ENCODE measurements at regions not wholly inside any gene's neighbourhood (a gene's known extent, or its start where the extent isn't known, plus 50 kb on each side); places are given as distances from the start of the nearest gene placed in this dataset.

GRCh38 chr6:81450180-81450579 is 302.3 kb downstream of the TENT5A start:
- peak in 1 of 5 experiments; percentile 11 for TF ChIP-seq CTCF (IDR thresholded peaks at IDR 0.05)
- no peak for TF ChIP-seq EP300 (IDR thresholded peaks at IDR 0.05; ENCODE audit: low read depth)
- in situ Hi-C loops (cut with MboI; ENCODE audit: low pct_ligation_motif_present in 1 of 4, low pct_unique_long_range_greater_than_20kb in 1 of 4, low sequenced_read_pairs in 3 of 4) = no loop called here
- Histone ChIP-seq H3K27me3 (no peaks in the 10 kb centered on the region), H3K36me3 (no peaks in the 10 kb centered on the region), H3K4me1 (no peaks in the 10 kb centered on the region), H3K4me3 (no peak overlapping the region), H3K27ac (no peak overlapping the region), H3K9me3 (no peaks in the 10 kb centered on the region)
- WGBS, 2 donors (ENCODE audit: low coverage in 1 of 2) = 42 to 54% methylated on average over 2 of the region's 2 CpGs
- intact Hi-C loops (cut with DNase I; ENCODE audit: low total_unique reads) = no loop called here
- DNase-seq = peak; percentile 24

- TF ChIP-seq POLR2AphosphoS5 (IDR thresholded peaks at IDR 0.05) (no peak), CTCF (IDR thresholded peaks at IDR 0.05) (no peak), POLR2A (IDR thresholded peaks at IDR 0.05) (no peak), EP300 (IDR thresholded peaks at IDR 0.05; ENCODE audit: low read depth) (no peak)
- H3K27ac ChIP-seq = no peak overlapping the region
- H3K4me3 ChIP-seq = no peak overlapping the region
- in situ Hi-C loops (cut with MboI; ENCODE audit: low pct_ligation_motif_present in 1 of 4, low pct_unique_long_range_greater_than_20kb in 1 of 4, low sequenced_read_pairs in 3 of 4) (no loop called here), intact Hi-C loops (cut with DNase I; ENCODE audit: low total_unique reads) (no loop called here)
- no peaks in the 10 kb centered on the region for H3K36me3 ChIP-seq
- H3K4me1 ChIP-seq = no peaks in the 10 kb centered on the region
- no peak for DNase-seq
- no peaks in the 10 kb centered on the region for H3K27me3 ChIP-seq
- no peaks in the 10 kb centered on the region for H3K9me3 ChIP-seq
- WGBS, 2 donors (ENCODE audit: low coverage in 1 of 2) = 59 to 80% methylated on average over 1 of the region's 1 CpG
These were observed 306.0 kb downstream of the TENT5A start for GRCh38 chr6:81446509-81446908.

- WGBS, 2 donors (ENCODE audit: low coverage in 1 of 2) = 52 to 87% methylated on average over 2 of the region's 2 CpGs
- no peak overlapping the region for H3K4me3 ChIP-seq
- TF ChIP-seq POLR2A (IDR thresholded peaks at IDR 0.05) (no peak), POLR2AphosphoS5 (IDR thresholded peaks at IDR 0.05) (no peak), EP300 (IDR thresholded peaks at IDR 0.05; ENCODE audit: low read depth) (no peak), CTCF (IDR thresholded peaks at IDR 0.05) (no peak)
- in situ Hi-C loops (cut with MboI; ENCODE audit: low pct_ligation_motif_present in 1 of 4, low pct_unique_long_range_greater_than_20kb in 1 of 4, low sequenced_read_pairs in 3 of 4) = no loop called here
- intact Hi-C loops (cut with DNase I; ENCODE audit: low total_unique reads) = no loop called here
- H3K36me3 ChIP-seq = no peaks in the 10 kb centered on the region
- H3K27me3 ChIP-seq = no peaks in the 10 kb centered on the region
- no peak for DNase-seq
- H3K9me3 ChIP-seq = peaks cover 24 to 25% of the 10 kb centered on the region in 2 donors
- no peak overlapping the region for H3K27ac ChIP-seq
- H3K4me1 ChIP-seq = no peaks in the 10 kb centered on the region
These were observed 313.1 kb downstream of the TENT5A start for GRCh38 chr6:81439417-81439816.

GRCh38 chr6:81436990-81437389 is 315.5 kb downstream of the TENT5A start:
- TF ChIP-seq CTCF (IDR thresholded peaks at IDR 0.05) (no peak), POLR2AphosphoS5 (IDR thresholded peaks at IDR 0.05) (no peak)
- Histone ChIP-seq H3K36me3 (no peaks in the 10 kb centered on the region), H3K9me3 (peaks cover 24 to 25% of the 10 kb centered on the region in 2 donors), H3K4me1 (no peaks in the 10 kb centered on the region), H3K4me3 (no peak overlapping the region), H3K27me3 (no peaks in the 10 kb centered on the region), H3K27ac (no peak overlapping the region)
- in situ Hi-C loops (cut with MboI; ENCODE audit: low pct_ligation_motif_present in 1 of 4, low pct_unique_long_range_greater_than_20kb in 1 of 4, low sequenced_read_pairs in 3 of 4) (no loop called here), intact Hi-C loops (cut with DNase I; ENCODE audit: low total_unique reads) (no loop called here)
- no peak for DNase-seq
- 29 to 51% methylated on average over 1 of the region's 1 CpG for WGBS, 2 donors (ENCODE audit: low coverage in 1 of 2)

Data from transverse colon (tissue), 4 donors.